GM10248 (cell line): ENCODE measurements at regions not wholly inside any gene's neighbourhood (a gene's known extent, or its start where the extent isn't known, plus 50 kb on each side); places are given as distances from the start of the nearest gene placed in this dataset.

ENCODE experiments used
- CTCF ChIA-PET: fragments of 300-600 bp; sonication (Branson Sonifier 250); formaldehyde crosslinking; extraction: SDS; loops from one replicate; lab custom pipeline; 2021; ENCODE audit warnings: antibody characterized with exemption; lab: Yijun Ruan, JAX
- POLR2A ChIA-PET: fragments of 350-650 bp; sonication (Branson Sonifier 250); formaldehyde crosslinking; extraction: SDS; loops from one replicate; lab custom pipeline; 2020; ENCODE audit warnings: antibody characterized with exemption; lab: Yijun Ruan, JAX
- DNase-seq: peaks from one replicate; pipeline ENCODE4 v3.0.0; 2012; ENCODE audit errors: extremely low spot score
- TF ChIP-seq, protein P1 (sequence below): IDR thresholded peaks from 2 replicates; pipeline ENCODE4 v1.5.1; 2012; ENCODE audit warnings: mild to moderate bottlenecking, low read depth; ENCODE audit errors: extremely low read depth, missing control alignments, control extremely low read depth

DNA sequence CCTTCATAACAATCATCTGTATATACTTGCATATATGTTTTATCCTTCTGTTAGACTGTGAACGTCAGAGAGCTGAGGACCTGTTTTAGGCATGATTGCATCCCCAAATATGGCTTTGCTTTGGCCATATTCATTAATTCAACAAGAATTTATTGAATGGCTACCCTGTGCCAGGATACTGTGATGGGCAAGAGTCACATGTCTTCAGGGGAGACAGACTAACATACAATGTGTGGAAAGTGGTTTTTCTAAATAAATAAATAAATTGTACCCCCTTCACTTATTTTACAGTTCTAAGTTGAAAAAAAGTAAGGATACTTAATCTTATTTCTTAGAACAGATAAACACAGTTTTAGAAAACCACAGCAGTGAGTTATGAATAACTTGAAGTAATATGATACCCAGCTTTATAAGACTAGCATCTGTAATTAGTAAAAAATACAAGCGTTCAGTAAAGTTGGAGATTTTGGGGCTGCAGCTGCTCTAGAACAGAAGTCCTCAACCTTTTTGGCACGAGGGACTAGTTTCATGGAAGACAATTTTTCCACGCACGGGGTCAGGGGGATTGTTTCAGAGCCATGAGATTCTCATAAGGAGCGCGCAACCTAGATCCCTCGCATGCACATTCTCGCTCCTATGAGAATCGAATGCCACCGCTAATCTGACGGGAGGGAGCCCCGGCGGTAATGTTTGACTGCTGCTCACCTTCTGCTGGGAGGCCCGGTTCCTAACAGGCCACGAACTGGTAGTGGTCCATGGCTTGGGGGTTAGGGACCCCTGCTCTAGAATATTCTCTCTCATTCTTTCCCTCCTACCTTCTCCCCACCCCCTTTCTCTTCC lies 89.4 kb upstream of the MTPN start:
- TF ChIP-seq, protein P1, sequence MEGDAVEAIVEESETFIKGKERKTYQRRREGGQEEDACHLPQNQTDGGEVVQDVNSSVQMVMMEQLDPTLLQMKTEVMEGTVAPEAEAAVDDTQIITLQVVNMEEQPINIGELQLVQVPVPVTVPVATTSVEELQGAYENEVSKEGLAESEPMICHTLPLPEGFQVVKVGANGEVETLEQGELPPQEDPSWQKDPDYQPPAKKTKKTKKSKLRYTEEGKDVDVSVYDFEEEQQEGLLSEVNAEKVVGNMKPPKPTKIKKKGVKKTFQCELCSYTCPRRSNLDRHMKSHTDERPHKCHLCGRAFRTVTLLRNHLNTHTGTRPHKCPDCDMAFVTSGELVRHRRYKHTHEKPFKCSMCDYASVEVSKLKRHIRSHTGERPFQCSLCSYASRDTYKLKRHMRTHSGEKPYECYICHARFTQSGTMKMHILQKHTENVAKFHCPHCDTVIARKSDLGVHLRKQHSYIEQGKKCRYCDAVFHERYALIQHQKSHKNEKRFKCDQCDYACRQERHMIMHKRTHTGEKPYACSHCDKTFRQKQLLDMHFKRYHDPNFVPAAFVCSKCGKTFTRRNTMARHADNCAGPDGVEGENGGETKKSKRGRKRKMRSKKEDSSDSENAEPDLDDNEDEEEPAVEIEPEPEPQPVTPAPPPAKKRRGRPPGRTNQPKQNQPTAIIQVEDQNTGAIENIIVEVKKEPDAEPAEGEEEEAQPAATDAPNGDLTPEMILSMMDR, result no peak
- CTCF ChIA-PET, result no interaction called here
- POLR2A ChIA-PET, result no interaction called here

DNA sequence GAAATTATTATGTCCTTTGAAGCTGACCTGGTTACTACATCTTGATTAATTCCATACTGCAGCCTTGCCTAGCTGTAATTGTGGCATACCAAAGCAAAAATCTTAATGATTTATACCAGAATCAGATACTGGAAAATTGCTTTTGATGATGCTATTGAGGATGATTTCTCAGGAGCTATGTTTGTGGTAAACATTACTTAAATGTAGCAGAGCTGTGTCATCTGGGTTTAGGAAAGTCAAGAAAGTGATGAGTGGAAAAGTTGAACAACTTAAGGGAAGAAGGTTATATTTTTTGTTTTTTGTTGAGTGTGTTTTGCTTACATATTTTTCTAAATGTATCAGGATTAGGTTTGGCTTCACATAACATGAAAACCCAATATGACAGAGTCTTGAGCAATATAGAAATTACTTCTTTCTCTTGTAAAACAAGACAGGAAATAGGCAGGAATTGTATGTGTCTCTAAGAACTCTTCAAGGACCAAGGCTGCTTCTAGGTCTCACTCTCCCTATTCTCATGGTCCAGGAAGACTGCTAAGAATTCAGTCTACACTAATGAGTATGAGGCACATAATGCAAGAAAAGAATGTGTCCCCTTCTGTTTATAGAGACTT lies 87.6 kb upstream of the MTPN start:
- TF ChIP-seq, protein P1, result no peak
- CTCF ChIA-PET, result interaction anchor here (1.1 kb wide), 2 partner anchors 22 to 69 kb away, joined by 3 read pairs; no protein-coding TSS in a partner anchor
- no peak for DNase-seq
- POLR2A ChIA-PET, result no interaction called here

More for the DNA sequence above, 89.4 kb upstream of the MTPN start:
- no peak for DNase-seq

DNA sequence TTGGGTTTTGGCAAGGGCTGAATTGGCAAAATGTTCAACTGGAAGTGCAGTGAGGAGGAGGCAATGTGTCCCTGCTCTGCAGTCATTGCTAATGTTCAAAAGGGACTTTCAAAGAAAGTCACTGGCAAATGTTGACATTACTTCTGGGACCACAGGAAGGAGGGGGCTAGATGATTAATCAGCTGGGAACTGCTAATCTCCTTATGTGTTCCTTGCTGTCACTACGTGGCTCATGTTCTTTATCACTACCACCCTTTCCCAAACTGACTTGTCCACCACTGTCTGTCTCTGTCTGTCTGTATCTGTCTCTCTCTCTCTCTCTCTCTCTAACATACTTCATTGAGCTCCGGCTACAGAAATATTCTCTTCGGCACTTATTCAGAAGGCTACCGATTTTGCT lies 86.9 kb upstream of the MTPN start:
- no peak for DNase-seq
- ChIA-PET CTCF (interaction anchor here (1.1 kb wide), 2 partner anchors 23 to 70 kb away, joined by 3 read pairs; no protein-coding TSS in a partner anchor), POLR2A (no interaction called here)
- TF ChIP-seq, protein P1, result no peak

DNA sequence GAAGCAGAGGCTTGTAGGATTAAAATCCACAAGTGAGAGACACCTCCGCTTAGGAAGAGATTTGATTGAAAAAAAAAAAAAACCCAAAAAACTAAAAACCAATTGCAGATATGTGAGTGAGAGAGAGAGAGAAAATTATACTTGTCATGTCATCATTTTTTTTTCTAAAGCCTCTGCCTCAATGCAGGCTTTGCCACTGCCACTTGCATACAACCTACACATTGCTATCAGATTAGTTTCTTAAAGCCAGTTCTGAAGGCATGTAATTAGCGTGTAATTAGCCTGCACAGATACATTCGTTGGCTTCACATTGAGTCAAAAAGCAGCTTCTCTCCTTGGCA lies 86.1 kb upstream of the MTPN start:
- DNase-seq, result no peak
- CTCF ChIA-PET, result interaction anchor here (0.8 kb wide), 1 partner anchor 23 kb away, joined by 3 read pairs; no protein-coding TSS in a partner anchor
- TF ChIP-seq, protein P1, result no peak
- POLR2A ChIA-PET, result no interaction called here

DNA sequence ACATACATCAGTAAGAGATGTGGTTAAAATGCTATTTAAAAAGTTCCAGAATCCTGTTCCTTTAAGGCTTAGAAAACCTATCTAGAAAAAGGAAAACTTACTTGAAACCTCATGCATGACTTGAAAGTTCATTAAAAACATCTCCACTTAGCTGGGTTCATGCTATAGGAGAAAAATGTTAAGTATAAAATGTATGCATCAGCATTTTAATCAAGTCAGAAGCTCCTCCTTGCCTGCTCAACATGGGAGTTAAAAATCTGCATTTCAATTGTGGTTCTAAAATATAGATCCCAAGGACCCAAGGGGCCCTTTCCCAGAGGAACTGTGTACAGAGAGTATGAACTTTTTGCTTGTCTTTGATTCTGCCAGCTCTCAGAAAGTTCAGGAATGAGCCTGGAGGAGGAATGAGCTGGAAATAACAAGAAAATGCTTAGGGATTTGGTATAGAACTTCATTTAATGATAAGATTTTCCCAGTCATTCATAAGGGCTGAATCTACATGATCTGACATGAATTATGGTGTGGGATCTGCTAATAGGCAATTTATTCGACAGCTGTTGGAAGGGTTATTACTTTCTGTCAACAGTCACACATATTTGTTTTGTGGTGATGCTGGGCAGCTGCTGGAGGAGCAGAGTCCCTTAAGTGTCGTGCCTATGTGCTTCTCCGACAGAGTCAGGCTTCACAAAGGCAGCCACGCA lies 85.6 kb upstream of the MTPN start:
- DNase-seq, result no peak

DNA sequence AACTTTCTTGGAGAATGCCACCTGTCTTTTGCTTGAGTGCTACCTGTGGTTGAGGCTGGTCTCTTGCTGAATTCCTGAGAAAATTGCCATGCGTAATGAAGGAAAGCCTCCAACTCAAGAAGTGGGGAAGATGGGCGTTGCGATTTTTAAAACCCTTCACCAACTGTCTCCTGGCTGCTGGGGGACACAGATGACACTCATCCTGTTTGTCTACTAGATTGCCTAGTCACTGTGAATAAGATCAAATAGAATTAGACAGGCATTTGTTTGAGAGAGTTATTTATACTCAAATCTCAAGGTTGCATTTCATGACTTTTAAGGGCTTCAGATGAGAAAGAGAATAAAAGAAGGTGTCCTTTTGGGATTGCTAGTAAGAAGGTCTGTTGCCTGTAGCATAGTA lies 84.3 kb upstream of the MTPN start:
- no peak for DNase-seq
- TF ChIP-seq, protein P1, result no peak

More for the DNA sequence above, 85.6 kb upstream of the MTPN start:
- CTCF ChIA-PET, result interaction anchor here (0.7 to 0.8 kb wide), 2 partner anchors 10 to 24 kb away, joined by 3 read pairs; no protein-coding TSS in a partner anchor
- TF ChIP-seq, protein P1, result no peak
- POLR2A ChIA-PET, result no interaction called here

More for the DNA sequence above, 84.3 kb upstream of the MTPN start:
- CTCF ChIA-PET, result no interaction called here
- POLR2A ChIA-PET, result no interaction called here
